A549 (cell line): ENCODE measurements at regions not wholly inside any gene's neighbourhood (a gene's known extent, or its start where the extent isn't known, plus 50 kb on each side); places are given as distances from the start of the nearest gene placed in this dataset.

Experiments
- ATAC-seq, 2 experiments: fragments of 200-7000 bp in 1 of 2; fragments of >200 bp in 1 of 2; cut with Nextera tagmentation in 1 of 2; cut with Tn5 transposase in 1 of 2; 3 replicates each; pipeline versions ENCODE4 v1.8.0 to v1.9.1; 2018 to 2020; ENCODE audit warnings: mild to moderate bottlenecking in 1 of 2, moderate library complexity in 1 of 2
- CTCF ChIA-PET: fragments of 300-600 bp; sonication (Branson Sonifier 250); formaldehyde crosslinking; extraction: SDS; loops from one replicate; lab custom pipeline; 2021; ENCODE audit warnings: antibody characterized with exemption, inconsistent platforms; lab: Yijun Ruan, JAX
- POLR2A ChIA-PET: fragments of 350-600 bp; formaldehyde crosslinking; extraction: SDS; loops from one replicate; lab custom pipeline; 2021; ENCODE audit warnings: antibody characterized with exemption, inconsistent platforms; lab: Yijun Ruan, JAX
- DNase-seq, 2 experiments: peaks; one replicate each; pipeline versions ENCODE4 v3.0.0 to v3.0.0-alpha.2; 2011 to 2016; ENCODE audit warnings: low read depth in 1 of 2, low spot score in 1 of 2
- FAIRE-seq: peaks from 2 replicates; lab custom pipeline; 2011; peaks lifted over from hg19 to GRCh38; lab: Jason Lieb, UNC
- H3K27ac ChIP-seq, 2 experiments: fragments of >200 bp; sonication (Bioruptor Twin); formaldehyde crosslinking; 3 replicates each; pipeline ENCODE4 v1.5.1; 2016 to 2017
- H3K4me1 ChIP-seq: fragments of >200 bp; sonication (Bioruptor Twin); formaldehyde crosslinking; 3 replicates; pipeline ENCODE4 v1.6.1; 2016
- H3K4me2 ChIP-seq: fragments of >200 bp; sonication (Bioruptor Twin); formaldehyde crosslinking; 3 replicates; pipeline ENCODE4 v1.6.1; 2016
- H3K4me3 ChIP-seq: fragments of >200 bp; sonication (Bioruptor Twin); formaldehyde crosslinking; 3 replicates; pipeline ENCODE4 v1.5.1; 2016
- H3K9me3 ChIP-seq: fragments of >200 bp; sonication (Bioruptor Twin); formaldehyde crosslinking; 3 replicates; pipeline ENCODE4 v1.6.1; 2016
- BHLHE40 ChIP-seq: IDR thresholded peaks from 2 replicates; pipeline ENCODE4 v1.6.1; 2012; ENCODE audit warnings: low read depth, low read length, inconsistent platforms
- CBX8 ChIP-seq: fragments of 200-600 bp; sonication (generic); IDR thresholded peaks from 2 replicates; pipeline ENCODE4 v1.6.1; 2016
- CHD4 ChIP-seq: fragments of 200-600 bp; sonication (generic); IDR thresholded peaks from 2 replicates; pipeline ENCODE4 v1.6.1; 2016; ENCODE audit warnings: antibody characterized with exemption, mild to moderate bottlenecking, borderline replicate concordance
- FOXS1 ChIP-seq: fragments of 250-450 bp; sonication (Bioruptor Pico); IDR thresholded peaks from 2 replicates; pipeline ENCODE4 v1.5.0; 2020; ENCODE audit warnings: mild to moderate bottlenecking, moderate library complexity
- HDAC2 ChIP-seq: fragments of 200-600 bp; sonication (generic); IDR thresholded peaks from 2 replicates; pipeline ENCODE4 v1.6.1; 2016
- HES2 ChIP-seq: fragments of >200 bp; sonication (Bioruptor Twin); formaldehyde crosslinking; IDR thresholded peaks from 2 replicates; pipeline ENCODE4 v1.6.1; 2016
- HEYL ChIP-seq: fragments of 250-450 bp; sonication (Bioruptor Pico); IDR thresholded peaks from 2 replicates; pipeline ENCODE4 v1.8.0; 2021; ENCODE audit warnings: mild to moderate bottlenecking, moderate library complexity
- HOXB13 ChIP-seq: fragments of 250-450 bp; sonication (Bioruptor Pico); IDR thresholded peaks from 2 replicates; pipeline ENCODE4 v1.5.0; 2020; ENCODE audit warnings: low read depth, mild to moderate bottlenecking, moderate library complexity
- KDM1A ChIP-seq: fragments of 200-600 bp; sonication (generic); IDR thresholded peaks from 2 replicates; pipeline ENCODE4 v1.6.1; 2016; ENCODE audit warnings: low read depth, mild to moderate bottlenecking
- MAFK ChIP-seq: fragments of 450-650 bp; IDR thresholded peaks from 2 replicates; pipeline ENCODE4 v1.6.1; 2014; ENCODE audit not compliant: partially characterized antibody
- MAX ChIP-seq: IDR thresholded peaks from 2 replicates; pipeline ENCODE4 v1.6.1; 2012
- NFE2L2 ChIP-seq: fragments of 150-350 bp; conservative IDR thresholded peaks from 2 replicates; pipeline ENCODE4 v1.6.1; 2014; ENCODE audit warnings: low read length
- PBX3 ChIP-seq: IDR thresholded peaks from 2 replicates; pipeline ENCODE4 v1.6.1; 2012
- PHF8 ChIP-seq: fragments of 200-600 bp; sonication (generic); IDR thresholded peaks from 2 replicates; pipeline ENCODE4 v1.6.1; 2016; ENCODE audit warnings: low read depth, mild to moderate bottlenecking, antibody characterized with exemption, moderate library complexity, borderline replicate concordance
- POLR2A ChIP-seq: IDR thresholded peaks from 2 replicates; pipeline ENCODE4 v1.6.1; 2012; ENCODE audit warnings: mild to moderate bottlenecking, low read length
- POLR2AphosphoS2 ChIP-seq: conservative IDR thresholded peaks from 2 replicates; pipeline ENCODE4 v1.6.1; 2012; ENCODE audit warnings: low read length, improper control_type of control experiment, inconsistent platforms
- RARB ChIP-seq: fragments of 250-450 bp; sonication (Bioruptor Pico); IDR thresholded peaks from 2 replicates; pipeline ENCODE4 v1.8.0; 2021; ENCODE audit warnings: mild to moderate bottlenecking, moderate library complexity
- RCOR1 ChIP-seq: fragments of 150-350 bp; IDR thresholded peaks from 2 replicates; pipeline ENCODE4 v1.6.1; 2014; ENCODE audit warnings: antibody characterized with exemption, low read length, low read depth
- RFX5 ChIP-seq: fragments of 450-650 bp; IDR thresholded peaks from 2 replicates; pipeline ENCODE4 v1.7.1; 2014; ENCODE audit warnings: antibody characterized with exemption, mild to moderate bottlenecking, moderate library complexity
- SMC3 ChIP-seq: fragments of >200 bp; sonication (Bioruptor Twin); formaldehyde crosslinking; IDR thresholded peaks from 3 replicates; pipeline ENCODE4 v1.6.1; 2018; ENCODE audit warnings: inconsistent platforms
- ZFP36 ChIP-seq: fragments of 450-650 bp; IDR thresholded peaks from 2 replicates; pipeline ENCODE4 v1.6.1; 2014; ENCODE audit warnings: borderline replicate concordance; ENCODE audit not compliant: partially characterized antibody
- WGBS: methylation state at CpG from one replicate; pipeline ENCODE4 v1.1.6; 2017; ENCODE audit errors: missing lambda C conversion rate; 5-methylcytosine and 5-hydroxymethylcytosine counted together
- TF ChIP-seq, protein P1 (sequence below): fragments of 150-350 bp; IDR thresholded peaks from 2 replicates; pipeline ENCODE4 v1.6.1; 2014; ENCODE audit warnings: low read depth, mild to moderate bottlenecking, low read length
- TF ChIP-seq, protein P2 (sequence below): fragments of 450-650 bp; IDR thresholded peaks from 2 replicates; pipeline ENCODE4 v1.6.1; 2014; ENCODE audit warnings: antibody characterized with exemption
- TF ChIP-seq, protein P3 (sequence below): fragments of >200 bp; sonication (Bioruptor Twin); formaldehyde crosslinking; IDR thresholded peaks from 3 replicates; pipeline ENCODE4 v1.5.1; 2016

- H3K4me1 ChIP-seq: peaks cover 12% of the 10 kb centered on the region
- H3K9me3 ChIP-seq: no peaks in the 10 kb centered on the region
- ChIA-PET CTCF (no interaction called here), POLR2A (no interaction called here)
- no peak for ATAC-seq
- no peak for FAIRE-seq
- DNase-seq: no peak
- no peak for TF ChIP-seq FOXS1 (CRISPR knock-in tag)
- no peak for TF ChIP-seq RARB (CRISPR knock-in tag)
- no peak for TF ChIP-seq CHD4
- TF ChIP-seq HOXB13: no peak
- TF ChIP-seq PHF8: no peak
- TF ChIP-seq HEYL (CRISPR knock-in tag): no peak
- TF ChIP-seq KDM1A: no peak
- no peak for TF ChIP-seq POLR2AphosphoS2
- H3K4me3 ChIP-seq: no peak overlapping the region
- 48% methylated on average over 2 of the region's 5 CpGs for whole genome bisulfite sequencing
- H3K27ac ChIP-seq: no peak overlapping the region
- no peak overlapping the region for H3K4me2 ChIP-seq
Measured at GRCh38 chr3:194279701-194280360, 71.3 kb downstream of the CPN2 start.

- Histone ChIP-seq H3K4me3 (no peak overlapping the region), H3K9me3 (no peaks in the 10 kb centered on the region), H3K27ac (no peak overlapping the region), H3K4me2 (no peak overlapping the region), H3K4me1 (peaks cover 5% of the 10 kb centered on the region)
- CTCF ChIA-PET: interaction anchor here (1.2 kb wide), 1 partner anchor 615 kb away, joined by 3 read pairs; no protein-coding TSS in a partner anchor
- ATAC-seq: no peak
- WGBS: 20% methylated on average over 1 of the region's 2 CpGs
- POLR2A ChIA-PET: interaction anchor here (0.6 kb wide), 1 partner anchor 1196 kb away, joined by 4 read pairs; no protein-coding TSS in a partner anchor
- DNase-seq: no peak
- TF ChIP-seq MAFK: no peak
- TF ChIP-seq RARB (CRISPR knock-in tag): no peak
- TF ChIP-seq SMC3: no peak
- no peak for FAIRE-seq
Measured at GRCh38 chr3:194280777-194281176, 70.4 kb downstream of the CPN2 start.

GRCh38 chr3:194281306-194281705 is 69.8 kb downstream of the CPN2 start:
- Histone ChIP-seq H3K4me2 (no peak overlapping the region), H3K4me1 (no peaks in the 10 kb centered on the region), H3K27ac (no peak overlapping the region), H3K9me3 (no peaks in the 10 kb centered on the region), H3K4me3 (no peak overlapping the region)
- no peak for DNase-seq
- no peak for ATAC-seq
- no peak for FAIRE-seq
- WGBS: 93% methylated on average over 7 of the region's 8 CpGs
- ChIA-PET POLR2A (no interaction called here), CTCF (interaction anchor here (1.2 kb wide), 1 partner anchor 616 kb away, joined by 3 read pairs; no protein-coding TSS in a partner anchor)
- TF ChIP-seq CBX8: no peak
- no peak for TF ChIP-seq HDAC2
- TF ChIP-seq, protein P1, sequence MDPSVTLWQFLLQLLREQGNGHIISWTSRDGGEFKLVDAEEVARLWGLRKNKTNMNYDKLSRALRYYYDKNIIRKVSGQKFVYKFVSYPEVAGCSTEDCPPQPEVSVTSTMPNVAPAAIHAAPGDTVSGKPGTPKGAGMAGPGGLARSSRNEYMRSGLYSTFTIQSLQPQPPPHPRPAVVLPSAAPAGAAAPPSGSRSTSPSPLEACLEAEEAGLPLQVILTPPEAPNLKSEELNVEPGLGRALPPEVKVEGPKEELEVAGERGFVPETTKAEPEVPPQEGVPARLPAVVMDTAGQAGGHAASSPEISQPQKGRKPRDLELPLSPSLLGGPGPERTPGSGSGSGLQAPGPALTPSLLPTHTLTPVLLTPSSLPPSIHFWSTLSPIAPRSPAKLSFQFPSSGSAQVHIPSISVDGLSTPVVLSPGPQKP: no peak
- no peak for TF ChIP-seq HES2
- TF ChIP-seq, protein P2, sequence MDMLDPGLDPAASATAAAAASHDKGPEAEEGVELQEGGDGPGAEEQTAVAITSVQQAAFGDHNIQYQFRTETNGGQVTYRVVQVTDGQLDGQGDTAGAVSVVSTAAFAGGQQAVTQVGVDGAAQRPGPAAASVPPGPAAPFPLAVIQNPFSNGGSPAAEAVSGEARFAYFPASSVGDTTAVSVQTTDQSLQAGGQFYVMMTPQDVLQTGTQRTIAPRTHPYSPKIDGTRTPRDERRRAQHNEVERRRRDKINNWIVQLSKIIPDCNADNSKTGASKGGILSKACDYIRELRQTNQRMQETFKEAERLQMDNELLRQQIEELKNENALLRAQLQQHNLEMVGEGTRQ: no peak
- TF ChIP-seq NFE2L2: no peak
- TF ChIP-seq POLR2A: no peak
- TF ChIP-seq, all 56 proteins: peak for 0

GRCh38 chr3:194281766-194282165 is 69.4 kb downstream of the CPN2 start:
- Histone ChIP-seq H3K4me2 (no peak overlapping the region), H3K27ac (no peak overlapping the region), H3K4me1 (no peaks in the 10 kb centered on the region), H3K9me3 (no peaks in the 10 kb centered on the region), H3K4me3 (no peak overlapping the region)
- POLR2A ChIA-PET: no interaction called here
- no peak for DNase-seq
- ATAC-seq: no peak
- CTCF ChIA-PET: interaction anchor here (1.2 kb wide), 1 partner anchor 616 kb away, joined by 3 read pairs; no protein-coding TSS in a partner anchor
- FAIRE-seq: no peak
- no peak for TF ChIP-seq PBX3
- no peak for TF ChIP-seq BHLHE40
- TF ChIP-seq RCOR1: no peak
- no peak for TF ChIP-seq RFX5
- no peak for TF ChIP-seq HES2
- no peak for TF ChIP-seq ZFP36
- TF ChIP-seq, protein P3, sequence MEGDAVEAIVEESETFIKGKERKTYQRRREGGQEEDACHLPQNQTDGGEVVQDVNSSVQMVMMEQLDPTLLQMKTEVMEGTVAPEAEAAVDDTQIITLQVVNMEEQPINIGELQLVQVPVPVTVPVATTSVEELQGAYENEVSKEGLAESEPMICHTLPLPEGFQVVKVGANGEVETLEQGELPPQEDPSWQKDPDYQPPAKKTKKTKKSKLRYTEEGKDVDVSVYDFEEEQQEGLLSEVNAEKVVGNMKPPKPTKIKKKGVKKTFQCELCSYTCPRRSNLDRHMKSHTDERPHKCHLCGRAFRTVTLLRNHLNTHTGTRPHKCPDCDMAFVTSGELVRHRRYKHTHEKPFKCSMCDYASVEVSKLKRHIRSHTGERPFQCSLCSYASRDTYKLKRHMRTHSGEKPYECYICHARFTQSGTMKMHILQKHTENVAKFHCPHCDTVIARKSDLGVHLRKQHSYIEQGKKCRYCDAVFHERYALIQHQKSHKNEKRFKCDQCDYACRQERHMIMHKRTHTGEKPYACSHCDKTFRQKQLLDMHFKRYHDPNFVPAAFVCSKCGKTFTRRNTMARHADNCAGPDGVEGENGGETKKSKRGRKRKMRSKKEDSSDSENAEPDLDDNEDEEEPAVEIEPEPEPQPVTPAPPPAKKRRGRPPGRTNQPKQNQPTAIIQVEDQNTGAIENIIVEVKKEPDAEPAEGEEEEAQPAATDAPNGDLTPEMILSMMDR: no peak
- no peak for TF ChIP-seq MAX
- 87% methylated on average over 10 of the region's 10 CpGs for WGBS
